ENCODE measurements at regions not wholly inside any gene's neighbourhood (a gene's known extent, or its start where the extent isn't known, plus 50 kb on each side); places are given as distances from the start of the nearest gene placed in this dataset.
"Not testable (repeated sequence)": the region's sequence is repeated elsewhere in the genome, so short reads cannot be mapped to it uniquely, and the experiment has no call there.

DNA sequence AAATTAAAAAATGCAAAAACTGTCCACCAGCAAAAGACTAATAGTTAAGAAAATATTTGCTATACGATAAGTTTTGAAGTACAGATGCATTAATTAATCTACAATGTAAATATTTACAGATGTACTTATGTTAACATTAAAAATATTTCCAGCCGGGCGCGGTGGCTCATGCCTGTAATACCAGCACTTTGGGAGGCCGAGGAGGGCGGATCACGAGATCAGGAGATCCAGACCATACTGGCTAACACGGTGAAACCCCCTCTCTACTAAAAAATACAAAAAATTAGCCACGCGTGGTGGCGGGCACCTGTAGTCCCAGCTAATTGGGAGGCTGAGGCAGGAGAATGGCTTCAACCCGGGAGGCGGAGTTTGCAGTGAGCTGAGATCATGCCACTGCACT, 982.8 kb downstream of the SLC6A15 start:
- not testable (repeated sequence) for TF ChIP-seq TCF4 (CRISPR knock-in tag; IDR thresholded peaks at IDR 0.05; ENCODE audit: borderline replicate concordance); ZC3H10 (CRISPR knock-in tag; IDR thresholded peaks at IDR 0.05); ZFP3 (CRISPR knock-in tag; IDR thresholded peaks at IDR 0.05); POU6F1 (CRISPR knock-in tag; IDR thresholded peaks at IDR 0.05; ENCODE audit: borderline replicate concordance, low read depth); RARB (CRISPR knock-in tag; IDR thresholded peaks at IDR 0.05); ISL1 (CRISPR knock-in tag; IDR thresholded peaks at IDR 0.05); GLIS3 (CRISPR knock-in tag; IDR thresholded peaks at IDR 0.05); ZFP30 (CRISPR knock-in tag; IDR thresholded peaks at IDR 0.05); ZNF70 (CRISPR knock-in tag; IDR thresholded peaks at IDR 0.05); OSR1 (CRISPR knock-in tag; IDR thresholded peaks at IDR 0.05); BACH2 (CRISPR knock-in tag; IDR thresholded peaks at IDR 0.05; ENCODE audit: borderline replicate concordance)
- TF ChIP-seq, protein P1, sequence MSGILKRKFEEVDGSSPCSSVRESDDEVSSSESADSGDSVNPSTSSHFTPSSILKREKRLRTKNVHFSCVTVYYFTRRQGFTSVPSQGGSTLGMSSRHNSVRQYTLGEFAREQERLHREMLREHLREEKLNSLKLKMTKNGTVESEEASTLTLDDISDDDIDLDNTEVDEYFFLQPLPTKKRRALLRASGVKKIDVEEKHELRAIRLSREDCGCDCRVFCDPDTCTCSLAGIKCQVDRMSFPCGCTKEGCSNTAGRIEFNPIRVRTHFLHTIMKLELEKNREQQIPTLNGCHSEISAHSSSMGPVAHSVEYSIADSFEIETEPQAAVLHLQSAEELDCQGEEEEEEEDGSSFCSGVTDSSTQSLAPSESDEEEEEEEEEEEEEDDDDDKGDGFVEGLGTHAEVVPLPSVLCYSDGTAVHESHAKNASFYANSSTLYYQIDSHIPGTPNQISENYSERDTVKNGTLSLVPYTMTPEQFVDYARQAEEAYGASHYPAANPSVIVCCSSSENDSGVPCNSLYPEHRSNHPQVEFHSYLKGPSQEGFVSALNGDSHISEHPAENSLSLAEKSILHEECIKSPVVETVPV (CRISPR knock-in tag; IDR thresholded peaks at IDR 0.05): not testable (repeated sequence)
- TF ChIP-seq, protein P2, sequence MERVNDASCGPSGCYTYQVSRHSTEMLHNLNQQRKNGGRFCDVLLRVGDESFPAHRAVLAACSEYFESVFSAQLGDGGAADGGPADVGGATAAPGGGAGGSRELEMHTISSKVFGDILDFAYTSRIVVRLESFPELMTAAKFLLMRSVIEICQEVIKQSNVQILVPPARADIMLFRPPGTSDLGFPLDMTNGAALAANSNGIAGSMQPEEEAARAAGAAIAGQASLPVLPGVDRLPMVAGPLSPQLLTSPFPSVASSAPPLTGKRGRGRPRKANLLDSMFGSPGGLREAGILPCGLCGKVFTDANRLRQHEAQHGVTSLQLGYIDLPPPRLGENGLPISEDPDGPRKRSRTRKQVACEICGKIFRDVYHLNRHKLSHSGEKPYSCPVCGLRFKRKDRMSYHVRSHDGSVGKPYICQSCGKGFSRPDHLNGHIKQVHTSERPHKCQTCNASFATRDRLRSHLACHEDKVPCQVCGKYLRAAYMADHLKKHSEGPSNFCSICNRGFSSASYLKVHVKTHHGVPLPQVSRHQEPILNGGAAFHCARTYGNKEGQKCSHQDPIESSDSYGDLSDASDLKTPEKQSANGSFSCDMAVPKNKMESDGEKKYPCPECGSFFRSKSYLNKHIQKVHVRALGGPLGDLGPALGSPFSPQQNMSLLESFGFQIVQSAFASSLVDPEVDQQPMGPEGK (CRISPR knock-in tag; IDR thresholded peaks at IDR 0.05; ENCODE audit: borderline replicate concordance): not testable (repeated sequence)
- TF ChIP-seq, protein P3, sequence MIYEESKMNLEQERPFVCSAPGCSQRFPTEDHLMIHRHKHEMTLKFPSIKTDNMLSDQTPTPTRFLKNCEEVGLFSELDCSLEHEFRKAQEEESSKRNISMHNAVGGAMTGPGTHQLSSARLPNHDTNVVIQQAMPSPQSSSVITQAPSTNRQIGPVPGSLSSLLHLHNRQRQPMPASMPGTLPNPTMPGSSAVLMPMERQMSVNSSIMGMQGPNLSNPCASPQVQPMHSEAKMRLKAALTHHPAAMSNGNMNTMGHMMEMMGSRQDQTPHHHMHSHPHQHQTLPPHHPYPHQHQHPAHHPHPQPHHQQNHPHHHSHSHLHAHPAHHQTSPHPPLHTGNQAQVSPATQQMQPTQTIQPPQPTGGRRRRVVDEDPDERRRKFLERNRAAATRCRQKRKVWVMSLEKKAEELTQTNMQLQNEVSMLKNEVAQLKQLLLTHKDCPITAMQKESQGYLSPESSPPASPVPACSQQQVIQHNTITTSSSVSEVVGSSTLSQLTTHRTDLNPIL (CRISPR knock-in tag; IDR thresholded peaks at IDR 0.05; ENCODE audit: low read depth): not testable (repeated sequence)

Data from SK-N-SH treated with all-trans-retinoic acid at 6 μM for 48 hours (cell line).